HS-27A (cell line): ENCODE measurements at regions not wholly inside any gene's neighbourhood (a gene's known extent, or its start where the extent isn't known, plus 50 kb on each side); places are given as distances from the start of the nearest gene placed in this dataset.
"Not testable (repeated sequence)": the region's sequence is repeated elsewhere in the genome, so short reads cannot be mapped to it uniquely, and the experiment has no call there.

Experiments
- DNase-seq: peaks from one replicate; pipeline ENCODE4 v3.0.0-alpha.2; 2012; ENCODE audit warnings: low read depth, missing footprints

GRCh38 chr14:35988550-35988949 is 162.4 kb downstream of the BRMS1L start:
- DNase-seq = no peak

- no peak for DNase-seq
Observed at GRCh38 chr14:35987731-35988130, 161.6 kb downstream of the BRMS1L start.

- no peak for DNase-seq
Observed at GRCh38 chr14:35986219-35986573, 160.1 kb downstream of the BRMS1L start.

- DNase-seq = no peak
Observed at GRCh38 chr14:35985474-35986218, 159.5 kb downstream of the BRMS1L start.

- DNase-seq = no peak
Observed at GRCh38 chr14:35979531-35979930, 153.4 kb downstream of the BRMS1L start.

- DNase-seq = no peak
Observed at GRCh38 chr14:35978561-35978960, 152.4 kb downstream of the BRMS1L start.

- no peak for DNase-seq
Observed at GRCh38 chr14:35975814-35976213, 149.7 kb downstream of the BRMS1L start.

- no peak for DNase-seq
Observed at GRCh38 chr14:35973770-35974169, 147.6 kb downstream of the BRMS1L start.

- DNase-seq = no peak
Observed at GRCh38 chr14:35971965-35972630, 146.0 kb downstream of the BRMS1L start.

- no peak for DNase-seq
Observed at GRCh38 chr14:35969310-35969709, 143.2 kb downstream of the BRMS1L start.

- DNase-seq = no peak
Observed at GRCh38 chr14:35965400-35965799, 139.3 kb downstream of the BRMS1L start.

GRCh38 chr14:35964697-35965286 is 138.7 kb downstream of the BRMS1L start:
- no peak for DNase-seq

- DNase-seq = no peak
Observed at GRCh38 chr14:35963209-35963608, 137.1 kb downstream of the BRMS1L start.

- DNase-seq = no peak
Observed at GRCh38 chr14:35961697-35962274, 135.6 kb downstream of the BRMS1L start.

- DNase-seq = no peak
Observed at GRCh38 chr14:35959835-35960234, 133.7 kb downstream of the BRMS1L start.

GRCh38 chr14:35958499-35958898 is 132.4 kb downstream of the BRMS1L start:
- DNase-seq = no peak

- no peak for DNase-seq
Observed at GRCh38 chr14:35956376-35957085, 130.4 kb downstream of the BRMS1L start.

GRCh38 chr14:35952584-35952983 is 126.4 kb downstream of the BRMS1L start:
- no peak for DNase-seq

- no peak for DNase-seq
Observed at GRCh38 chr14:35949920-35950513, 123.9 kb downstream of the BRMS1L start.

- not testable (repeated sequence) for DNase-seq
Observed at GRCh38 chr14:35947983-35948382, 121.8 kb downstream of the BRMS1L start.

- DNase-seq = no peak
Observed at GRCh38 chr14:35944847-35945246, 118.7 kb downstream of the BRMS1L start.

- DNase-seq = no peak
Observed at GRCh38 chr14:35940291-35940690, 114.2 kb downstream of the BRMS1L start.
